Pons (tissue), 1 donor: ENCODE measurements at regions not wholly inside any gene's neighbourhood (a gene's known extent, or its start where the extent isn't known, plus 50 kb on each side); places are given as distances from the start of the nearest gene placed in this dataset.

Experiments used
- DNase-seq: peaks from one replicate; pipeline ENCODE4 v3.0.0-alpha.2; 2016; ENCODE audit warnings: low spot score

DNA sequence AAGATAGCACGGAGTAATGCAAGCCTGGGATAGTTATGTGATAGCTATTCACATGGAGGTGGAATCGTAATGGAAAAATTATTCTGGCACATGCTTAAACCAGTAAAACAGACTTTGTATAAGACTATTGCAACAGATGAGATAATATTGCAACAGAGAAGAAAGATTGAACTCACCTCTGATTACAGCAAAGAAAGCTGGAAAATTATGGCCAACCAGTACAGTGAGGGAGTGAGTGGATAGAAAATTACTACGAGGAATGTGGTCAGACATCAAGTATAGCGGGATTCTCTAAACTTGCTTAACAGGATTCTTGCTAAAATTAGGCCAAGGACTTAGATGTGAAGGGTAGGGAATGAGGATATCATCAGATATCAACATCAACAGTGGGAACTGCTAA lies 397.6 kb upstream of the KLHL1 start:
- DNase-seq: no peak

DNA sequence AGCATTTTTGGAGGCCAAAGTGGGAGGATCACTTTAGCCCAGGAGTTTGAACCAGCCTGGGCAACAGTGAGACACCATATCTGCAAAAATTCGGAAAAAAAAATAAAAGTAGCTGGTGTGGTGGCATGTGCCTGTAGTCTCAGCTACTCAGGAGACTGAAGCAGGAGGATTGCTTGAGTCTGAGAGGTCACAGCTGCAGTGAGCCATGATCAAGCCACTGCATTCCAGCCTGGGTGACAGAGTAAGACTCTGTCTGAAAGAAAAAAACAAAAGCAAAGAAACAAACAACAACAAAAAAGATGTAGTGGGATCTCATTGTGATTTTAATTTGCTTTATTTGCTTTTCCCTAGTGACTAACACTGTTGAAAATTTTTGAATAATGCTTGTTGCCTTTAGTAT lies 394.7 kb upstream of the KLHL1 start:
- DNase-seq: no peak

- DNase-seq: no peak
These were observed 382.2 kb upstream of the KLHL1 start for GRCh38 chr13:70490320-70490935.

DNA sequence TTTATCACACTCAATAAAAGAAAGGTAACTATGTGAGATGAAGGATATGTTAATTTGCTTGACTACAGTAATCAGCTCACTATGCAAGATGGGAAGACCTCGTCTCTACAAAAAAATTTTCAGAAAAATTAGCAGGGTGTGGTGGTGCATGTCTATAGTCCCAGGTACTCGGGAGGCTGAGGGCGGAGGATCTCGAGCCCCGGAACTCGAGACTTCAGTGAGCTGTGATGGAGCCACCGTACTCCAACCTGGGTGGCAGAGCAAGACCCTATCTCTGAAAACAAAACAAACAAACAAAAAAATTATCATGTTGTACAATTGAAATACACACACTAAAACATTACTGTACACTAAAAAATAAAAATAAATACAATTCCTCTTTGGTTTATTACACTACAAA lies 376.7 kb upstream of the KLHL1 start:
- DNase-seq: no peak

DNA sequence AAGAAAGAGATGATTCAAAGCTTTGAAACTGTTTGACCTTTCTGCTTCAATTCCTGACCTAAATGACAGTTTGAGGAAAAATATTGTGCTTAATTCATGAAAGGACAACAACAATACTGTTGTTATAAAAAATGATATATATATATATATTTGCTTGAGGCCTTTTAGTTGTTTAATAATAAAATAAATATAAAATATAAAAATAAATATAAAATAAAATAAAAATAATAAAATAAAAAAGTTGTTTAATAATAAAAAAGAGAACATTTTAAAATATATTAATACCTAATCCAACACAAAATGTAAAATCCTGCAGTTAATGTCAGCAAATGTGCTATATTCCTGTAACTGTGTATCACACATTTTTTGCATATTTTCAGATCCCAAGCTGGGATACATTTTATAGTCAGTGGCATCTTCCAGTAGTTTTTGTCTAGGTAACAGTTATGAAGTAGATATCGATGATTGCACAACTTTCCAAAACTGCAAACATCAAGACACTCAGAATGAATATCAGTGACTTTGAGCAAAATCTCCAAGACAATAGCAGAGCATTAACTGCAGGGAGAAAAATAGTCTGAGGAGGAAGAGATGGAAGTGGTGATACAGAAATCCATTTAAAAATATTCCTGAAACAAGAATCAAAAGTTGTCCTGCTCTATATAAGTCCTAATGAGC lies 375.5 kb upstream of the KLHL1 start:
- no peak for DNase-seq

GRCh38 chr13:70473907-70474306 lies 365.7 kb upstream of the KLHL1 start:
- no peak for DNase-seq

- no peak for DNase-seq
These were observed 360.8 kb upstream of the KLHL1 start for GRCh38 chr13:70469077-70469476.

DNA sequence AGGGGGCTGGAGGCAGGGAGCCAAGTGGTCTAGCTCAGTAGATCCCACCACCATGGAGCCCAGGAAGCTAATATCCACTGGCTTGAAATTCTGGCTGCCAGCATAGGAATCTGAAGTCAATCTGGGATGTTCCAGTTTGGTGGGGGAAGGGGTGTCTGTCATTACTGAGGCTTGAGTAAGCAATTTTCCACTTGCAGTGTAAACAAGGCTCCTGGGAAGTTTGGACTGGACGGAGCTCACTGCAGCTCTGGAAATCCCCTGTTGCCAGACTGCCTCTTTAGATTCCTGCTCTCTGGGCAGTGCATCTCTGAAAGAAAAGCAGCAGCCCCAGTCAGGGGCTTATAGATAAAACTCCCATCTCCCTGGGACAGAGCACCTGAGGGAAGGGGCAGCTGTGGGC lies 349.2 kb upstream of the KLHL1 start:
- DNase-seq: no peak

GRCh38 chr13:70448820-70449219 lies 340.6 kb upstream of the KLHL1 start:
- no peak for DNase-seq

- no peak for DNase-seq
These were observed 324.1 kb upstream of the KLHL1 start for GRCh38 chr13:70432276-70432805.

GRCh38 chr13:70430256-70430655 lies 322.0 kb upstream of the KLHL1 start:
- no peak for DNase-seq

- no peak for DNase-seq
These were observed 316.7 kb upstream of the KLHL1 start for GRCh38 chr13:70424928-70425327.

DNA sequence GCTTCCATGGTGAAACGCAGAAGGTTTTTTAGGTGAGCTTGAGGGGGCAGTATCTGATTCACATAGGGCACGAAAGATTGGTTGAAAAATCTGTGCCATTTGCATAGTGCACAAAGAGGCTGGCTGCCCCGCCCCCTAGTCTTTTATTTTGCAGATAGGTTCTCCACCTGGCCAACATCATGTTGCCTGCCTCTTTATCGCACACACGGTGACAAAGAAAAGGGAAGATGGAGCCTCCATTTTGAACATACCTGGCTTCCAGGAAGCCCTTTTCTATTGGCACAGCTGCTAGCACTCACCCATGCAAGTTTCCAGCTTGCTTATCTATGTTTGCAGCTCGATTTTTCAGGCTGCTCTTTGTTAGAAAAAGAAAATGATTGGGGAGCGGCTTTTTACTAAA lies 316.2 kb upstream of the KLHL1 start:
- DNase-seq: no peak

DNA sequence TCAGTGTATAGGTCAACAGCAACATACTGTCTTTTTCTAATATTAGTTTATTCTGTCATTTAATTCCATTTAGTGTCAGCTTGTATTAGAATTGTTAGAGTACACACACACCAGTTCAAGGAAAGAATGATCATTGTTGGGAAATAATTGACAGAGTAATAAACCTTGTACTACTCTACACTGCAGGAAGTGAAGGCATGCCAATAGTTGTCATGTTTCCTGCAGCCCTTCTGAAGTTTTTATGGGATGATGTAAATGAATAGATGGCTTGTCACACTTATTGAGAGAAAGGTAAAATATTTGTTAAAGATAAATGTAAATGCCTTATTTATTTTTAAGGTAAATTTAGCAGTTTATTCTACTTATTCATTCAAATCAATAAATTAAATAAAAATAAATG lies 306.9 kb upstream of the KLHL1 start:
- no peak for DNase-seq

DNA sequence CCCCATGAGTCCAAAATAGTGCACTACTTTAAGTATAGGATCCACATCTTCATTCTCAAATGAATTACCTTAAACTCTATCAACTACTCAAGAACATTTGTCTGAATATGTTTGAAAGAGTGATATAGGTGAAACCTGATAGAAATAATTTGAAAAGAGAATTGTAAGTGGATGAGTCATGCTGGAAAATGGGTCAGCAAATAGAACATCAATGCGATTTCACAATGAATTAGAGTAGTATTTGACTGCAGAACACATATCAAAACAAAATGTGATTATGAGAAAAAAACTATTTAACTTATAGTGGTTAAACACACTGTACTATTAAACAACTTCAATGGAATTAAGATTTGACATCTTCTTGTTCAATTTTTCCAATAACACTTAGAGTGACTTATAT lies 300.6 kb upstream of the KLHL1 start:
- no peak for DNase-seq

DNA sequence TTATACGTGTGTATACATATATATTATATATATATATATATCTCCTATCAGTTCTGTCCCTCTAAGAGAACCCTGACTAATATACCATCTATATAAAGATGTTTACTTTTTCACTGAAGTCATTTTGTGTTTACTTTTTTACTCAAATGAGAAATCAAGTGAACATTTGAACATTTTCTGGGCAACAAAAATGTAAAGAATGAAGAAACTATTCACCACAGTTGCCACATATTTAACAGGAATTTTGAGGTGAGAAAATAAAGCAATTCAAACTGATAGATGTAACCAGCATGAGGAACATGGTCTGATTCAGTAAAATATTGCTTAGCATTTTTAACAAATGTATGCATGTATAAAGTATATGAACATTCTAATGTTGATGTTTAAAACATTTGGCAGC lies 299.2 kb upstream of the KLHL1 start:
- DNase-seq: no peak

DNA sequence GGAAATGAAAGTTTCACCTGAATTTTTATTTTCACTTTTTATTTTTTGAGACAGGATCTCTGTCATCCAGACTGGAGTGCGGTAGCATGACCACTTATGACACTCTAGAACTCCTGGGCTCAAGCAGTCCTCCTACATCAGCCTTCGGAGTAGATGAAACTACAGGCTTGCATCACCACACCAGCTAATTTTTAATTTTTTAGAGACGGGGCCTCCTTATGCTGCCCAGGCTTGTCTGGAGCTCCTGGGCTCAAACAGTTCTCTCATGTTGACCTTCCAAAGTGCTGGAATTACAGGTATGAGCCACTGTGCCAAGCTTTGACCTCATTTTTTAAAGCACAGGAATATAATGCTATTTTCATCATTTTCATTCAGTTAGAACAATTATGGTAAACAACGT lies 297.0 kb upstream of the KLHL1 start:
- DNase-seq: no peak

DNA sequence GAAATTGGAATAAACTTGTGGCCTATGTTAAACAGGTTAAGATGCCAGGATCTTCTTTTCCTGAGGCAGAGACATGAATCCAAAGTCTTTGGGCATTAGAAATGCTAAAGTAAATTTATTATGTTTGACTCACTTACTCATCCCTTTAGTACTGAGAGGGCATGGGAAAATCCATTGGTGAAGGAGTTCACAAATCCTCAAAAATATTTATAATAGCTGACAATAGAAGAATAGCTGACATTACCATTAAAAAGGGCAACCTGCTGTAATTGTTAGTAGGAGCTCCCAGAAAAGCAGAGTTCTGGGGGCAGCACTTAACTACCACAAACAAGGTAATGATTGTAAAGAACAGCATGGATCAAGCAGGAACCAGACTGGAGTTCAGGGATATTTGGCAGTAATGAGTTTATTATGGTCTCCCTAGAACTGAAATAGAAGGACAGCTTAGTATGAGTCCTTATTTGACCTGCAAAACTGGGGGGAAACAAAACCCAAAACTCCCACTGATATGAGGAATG lies 285.8 kb upstream of the KLHL1 start:
- DNase-seq: no peak

- no peak for DNase-seq
These were observed 283.4 kb upstream of the KLHL1 start for GRCh38 chr13:70391678-70392077.

GRCh38 chr13:70390968-70391367 lies 282.7 kb upstream of the KLHL1 start:
- no peak for DNase-seq

DNA sequence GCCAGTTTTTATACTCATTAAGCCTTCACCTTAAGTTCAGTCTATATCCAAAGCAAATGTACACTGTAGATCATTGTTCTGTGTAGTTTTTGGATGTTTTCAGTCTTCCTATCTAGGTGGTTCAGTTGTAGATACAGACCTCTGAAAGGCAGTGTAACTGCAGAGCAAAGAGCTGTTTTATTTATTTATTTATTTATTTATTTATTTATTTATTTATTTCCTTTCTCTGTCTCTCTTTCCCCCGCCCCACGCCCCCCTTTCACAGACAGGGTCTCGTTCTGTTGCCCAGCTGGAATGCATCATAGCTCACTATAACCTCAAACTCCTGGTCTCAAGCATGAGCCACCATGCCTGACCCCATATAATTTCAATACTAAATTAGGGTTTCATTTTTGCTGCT lies 281.8 kb upstream of the KLHL1 start:
- no peak for DNase-seq

DNA sequence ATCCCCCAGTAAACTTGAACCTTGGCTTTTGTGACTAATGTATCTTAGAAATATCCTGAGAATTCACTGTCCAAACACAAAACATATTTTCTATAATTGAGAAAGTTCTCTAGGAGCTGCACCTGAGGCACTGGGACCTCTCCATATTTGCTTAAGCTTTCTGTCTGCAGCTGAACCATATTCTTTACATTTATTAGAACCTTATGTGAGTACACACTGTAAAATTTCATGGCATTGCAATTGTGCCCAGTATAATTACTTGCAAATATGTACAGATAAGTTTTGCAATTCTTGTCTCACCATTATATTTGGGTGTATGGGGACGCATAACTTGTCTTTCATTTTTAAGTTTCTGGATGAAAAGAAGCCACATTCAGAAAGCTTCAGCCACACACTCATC lies 280.7 kb upstream of the KLHL1 start:
- no peak for DNase-seq

GRCh38 chr13:70386919-70387318 lies 278.7 kb upstream of the KLHL1 start:
- DNase-seq: no peak

GRCh38 chr13:70385852-70386251 lies 277.6 kb upstream of the KLHL1 start:
- DNase-seq: no peak
